HL-60 (cell line): ENCODE measurements at regions not wholly inside any gene's neighbourhood (a gene's known extent, or its start where the extent isn't known, plus 50 kb on each side); places are given as distances from the start of the nearest gene placed in this dataset.

Source experiments
- DNase-seq, 2 experiments: peaks; one replicate each; pipeline ENCODE4 v3.0.0-alpha.2; 2010 to 2020; ENCODE audit warnings: low read depth in 1 of 2, low spot score in 1 of 2
- H3K27ac ChIP-seq: fragments of 250-450 bp; sonication (Bioruptor Pico); replicated peaks from 2 replicates; pipeline ENCODE4 v1.5.1; 2020; ENCODE audit warnings: mild to moderate bottlenecking, moderate library complexity
- H3K27me3 ChIP-seq: fragments of 250-450 bp; sonication (Bioruptor Pico); 2 replicates; pipeline ENCODE4 v1.5.1; 2021; ENCODE audit warnings: mild to moderate bottlenecking, moderate library complexity; ENCODE audit not compliant: insufficient read depth, poor library complexity, severe bottlenecking
- H3K4me3 ChIP-seq: replicated peaks from 2 replicates; pipeline ENCODE4 v1.5.1; 2011; ENCODE audit warnings: mild to moderate bottlenecking, control low read depth, low read length; ENCODE audit not compliant: insufficient read depth
- GABPA ChIP-seq: IDR thresholded peaks from 2 replicates; pipeline ENCODE4 v1.6.1; 2012; ENCODE audit warnings: low read depth
- POLR2AphosphoS5 ChIP-seq: IDR thresholded peaks from 2 replicates; pipeline ENCODE4 v1.6.1; 2012; ENCODE audit warnings: low read depth
- REST ChIP-seq: IDR thresholded peaks from 2 replicates; pipeline ENCODE4 v1.6.1; 2012; ENCODE audit warnings: low read depth; ENCODE audit not compliant: insufficient replicate concordance
- SPI1 ChIP-seq: IDR thresholded peaks from 2 replicates; pipeline ENCODE4 v1.6.1; 2012; ENCODE audit warnings: low read depth, mild to moderate bottlenecking, borderline replicate concordance
- TF ChIP-seq, protein P1 (sequence below): IDR thresholded peaks from one replicate; pipeline ENCODE4 v1.5.1; 2011; ENCODE audit warnings: low read length, control low read depth, inconsistent platforms; ENCODE audit not compliant: insufficient read depth

DNA sequence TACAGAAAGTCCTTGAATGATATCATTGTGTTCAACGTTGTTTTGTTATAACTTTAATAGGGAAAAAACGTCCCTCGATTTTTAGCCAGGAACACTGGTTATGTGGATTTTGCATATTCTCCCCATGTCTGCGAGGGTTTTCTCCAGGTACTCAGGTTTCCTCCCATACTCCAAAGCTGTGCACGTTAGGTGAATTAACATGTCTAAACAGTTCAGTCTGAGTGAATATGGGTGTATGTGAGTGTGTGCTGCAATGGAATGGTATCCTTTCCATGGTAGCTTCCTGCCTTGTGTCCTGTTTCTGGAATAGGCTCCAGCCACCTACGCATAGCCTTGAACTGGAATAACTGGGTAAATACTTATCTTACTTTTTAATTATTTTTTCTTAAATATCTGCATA is 810.8 kb upstream of the ATXN7L3B start:
- DNase-seq, result no peak
- Histone ChIP-seq H3K4me3 (no peak overlapping the region), H3K27me3 (no peaks in the 10 kb centered on the region), H3K27ac (no peak overlapping the region)
- TF ChIP-seq SPI1 (no peak), POLR2AphosphoS5 (no peak), REST (no peak), GABPA (no peak)
- TF ChIP-seq, protein P1, sequence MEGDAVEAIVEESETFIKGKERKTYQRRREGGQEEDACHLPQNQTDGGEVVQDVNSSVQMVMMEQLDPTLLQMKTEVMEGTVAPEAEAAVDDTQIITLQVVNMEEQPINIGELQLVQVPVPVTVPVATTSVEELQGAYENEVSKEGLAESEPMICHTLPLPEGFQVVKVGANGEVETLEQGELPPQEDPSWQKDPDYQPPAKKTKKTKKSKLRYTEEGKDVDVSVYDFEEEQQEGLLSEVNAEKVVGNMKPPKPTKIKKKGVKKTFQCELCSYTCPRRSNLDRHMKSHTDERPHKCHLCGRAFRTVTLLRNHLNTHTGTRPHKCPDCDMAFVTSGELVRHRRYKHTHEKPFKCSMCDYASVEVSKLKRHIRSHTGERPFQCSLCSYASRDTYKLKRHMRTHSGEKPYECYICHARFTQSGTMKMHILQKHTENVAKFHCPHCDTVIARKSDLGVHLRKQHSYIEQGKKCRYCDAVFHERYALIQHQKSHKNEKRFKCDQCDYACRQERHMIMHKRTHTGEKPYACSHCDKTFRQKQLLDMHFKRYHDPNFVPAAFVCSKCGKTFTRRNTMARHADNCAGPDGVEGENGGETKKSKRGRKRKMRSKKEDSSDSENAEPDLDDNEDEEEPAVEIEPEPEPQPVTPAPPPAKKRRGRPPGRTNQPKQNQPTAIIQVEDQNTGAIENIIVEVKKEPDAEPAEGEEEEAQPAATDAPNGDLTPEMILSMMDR, result no peak

DNA sequence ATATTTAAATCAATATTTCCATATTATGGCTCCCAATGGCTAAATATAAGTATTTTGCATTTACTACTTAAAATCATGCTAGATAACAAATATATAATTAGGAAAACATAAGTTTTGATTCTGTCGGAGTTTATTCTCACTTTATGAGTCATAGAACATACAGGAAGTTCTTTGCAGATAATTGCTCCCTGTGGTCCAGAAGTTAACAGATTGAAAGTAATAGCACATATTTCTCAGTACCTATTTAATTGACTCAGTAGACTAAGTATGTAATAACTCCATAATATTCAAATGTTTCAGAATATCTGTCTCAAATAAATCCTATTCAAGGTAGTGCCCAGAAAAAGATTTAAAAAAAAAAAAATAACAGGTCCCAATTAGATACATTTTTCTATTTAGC is 806.0 kb upstream of the ATXN7L3B start:
- TF ChIP-seq SPI1 (no peak), GABPA (no peak), POLR2AphosphoS5 (no peak), REST (no peak)
- TF ChIP-seq, protein P1, result no peak
- Histone ChIP-seq H3K27ac (no peak overlapping the region), H3K27me3 (no peaks in the 10 kb centered on the region), H3K4me3 (no peak overlapping the region)
- DNase-seq, result no peak

DNA sequence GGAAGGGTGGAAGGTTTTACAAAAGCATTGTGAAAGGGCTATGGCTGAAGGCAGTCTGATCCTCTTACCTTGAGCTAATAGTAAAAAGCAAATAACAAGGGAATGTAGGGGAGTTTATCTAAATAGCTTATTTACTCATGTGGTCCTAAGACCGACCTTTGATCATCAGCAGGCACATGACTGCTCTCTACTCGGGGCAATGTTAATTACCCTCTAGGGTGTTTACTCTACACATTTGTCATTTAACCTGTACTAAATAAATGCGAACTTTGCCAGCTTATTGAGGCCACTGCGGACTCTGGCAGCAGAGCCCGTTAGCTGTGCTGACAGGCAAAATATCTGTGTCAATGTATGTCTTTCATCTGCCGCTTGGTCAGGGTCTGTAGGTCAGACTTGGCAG is 768.3 kb upstream of the ATXN7L3B start:
- TF ChIP-seq POLR2AphosphoS5, result no peak
- no peak for TF ChIP-seq SPI1
- no peak for TF ChIP-seq GABPA
- no peaks in the 10 kb centered on the region for H3K27me3 ChIP-seq
- DNase-seq, result no peak
- H3K27ac ChIP-seq, result no peak overlapping the region
- no peak overlapping the region for H3K4me3 ChIP-seq

- TF ChIP-seq SPI1, result no peak
- TF ChIP-seq POLR2AphosphoS5, result no peak
- TF ChIP-seq, protein P1, result no peak
- no peak for TF ChIP-seq GABPA
- TF ChIP-seq REST, result no peak
- no peak overlapping the region for H3K4me3 ChIP-seq
- no peak for DNase-seq
- H3K27ac ChIP-seq, result no peak overlapping the region
- no peaks in the 10 kb centered on the region for H3K27me3 ChIP-seq
Observed at GRCh38 chr12:73798523-73798922, 739.1 kb upstream of the ATXN7L3B start.
